WTC11 (cell line): ENCODE measurements at regions not wholly inside any gene's neighbourhood (a gene's known extent, or its start where the extent isn't known, plus 50 kb on each side); places are given as distances from the start of the nearest gene placed in this dataset.
A peak's percentile ranks its signal among the peaks of the same experiment; 100 is the strongest.

Experiments
- ATAC-seq: fragments of 200-7000 bp; cut with Tn5 transposase; 2 replicates; pipeline ENCODE4 v1.10.0; 2021; ENCODE audit warnings: mild to moderate bottlenecking, moderate library complexity
- CTCF ChIA-PET: fragments of 300-600 bp; sonication (Branson Sonifier 250); formaldehyde crosslinking; loops from one replicate; lab custom pipeline; 2021; ENCODE audit warnings: antibody characterized with exemption; lab: Charles Lee
- POLR2A ChIA-PET: fragments of 350-600 bp; sonication (Branson Sonifier 250); formaldehyde crosslinking; loops from one replicate; lab custom pipeline; 2021; ENCODE audit warnings: antibody characterized with exemption; lab: Charles Lee
- DNase-seq: peaks from one replicate; pipeline ENCODE4 v3.0.0; 2021; ENCODE audit warnings: low spot score
- H3K27ac Mint-ChIP-seq: 2 replicates; pipeline ENCODE4 v1.8.0; 2021; ENCODE audit warnings: mixed read lengths
- H3K27me3 Mint-ChIP-seq: 2 replicates; pipeline ENCODE4 v1.8.0; 2021; ENCODE audit warnings: low read depth, mild to moderate bottlenecking, moderate library complexity, mixed read lengths
- H3K36me3 Mint-ChIP-seq: 2 replicates; pipeline ENCODE4 v1.8.0; 2021; ENCODE audit warnings: mixed read lengths
- H3K4me1 Mint-ChIP-seq: 2 replicates; pipeline ENCODE4 v1.8.0; 2022; ENCODE audit warnings: mixed read lengths
- H3K4me3 Mint-ChIP-seq: 2 replicates; pipeline ENCODE4 v1.8.0; 2021; ENCODE audit warnings: mild to moderate bottlenecking, moderate library complexity, mixed read lengths
- H3K9me3 Mint-ChIP-seq: 2 replicates; pipeline ENCODE4 v1.8.0; 2021; ENCODE audit warnings: mixed read lengths
- EMX1 ChIP-seq: fragments of 250-450 bp; sonication (Bioruptor Pico); IDR thresholded peaks from 2 replicates; pipeline ENCODE4 v1.8.0; 2021; ENCODE audit warnings: mild to moderate bottlenecking
- ESRRA ChIP-seq: sonication (generic); formaldehyde crosslinking; IDR thresholded peaks from 2 replicates; pipeline ENCODE4 v1.8.1; 2022; ENCODE audit warnings: mild to moderate bottlenecking, missing genetic modification reagents, borderline replicate concordance
- GABPB1 ChIP-seq: sonication (generic); formaldehyde crosslinking; IDR thresholded peaks from 2 replicates; pipeline ENCODE4 v1.8.1; 2023; ENCODE audit warnings: mild to moderate bottlenecking, missing genetic modification reagents
- GTF2I ChIP-seq: fragments of 250-450 bp; sonication (Bioruptor Pico); conservative IDR thresholded peaks from 2 replicates; pipeline ENCODE4 v1.4.0; 2021; ENCODE audit warnings: mild to moderate bottlenecking
- MXD4 ChIP-seq: fragments of 250-450 bp; sonication (Bioruptor Pico); IDR thresholded peaks from 2 replicates; pipeline ENCODE4 v1.8.0; 2021; ENCODE audit warnings: mild to moderate bottlenecking, moderate library complexity, borderline replicate concordance
- PRRX2 ChIP-seq: fragments of 250-450 bp; sonication (Bioruptor Pico); IDR thresholded peaks from 2 replicates; pipeline ENCODE4 v1.8.0; 2021; ENCODE audit warnings: mild to moderate bottlenecking
- SP1 ChIP-seq: sonication (generic); formaldehyde crosslinking; conservative IDR thresholded peaks from 2 replicates; pipeline ENCODE4 v1.8.1; 2022; ENCODE audit warnings: missing genetic modification reagents
- TEAD4 ChIP-seq: sonication (generic); formaldehyde crosslinking; IDR thresholded peaks from 2 replicates; pipeline ENCODE4 v1.8.0; 2022; ENCODE audit warnings: mild to moderate bottlenecking, missing genetic modification reagents
- ZNF121 ChIP-seq: sonication (generic); formaldehyde crosslinking; IDR thresholded peaks from 2 replicates; pipeline ENCODE4 v1.8.0; 2023; ENCODE audit warnings: missing genetic modification reagents
- ZNF317 ChIP-seq: sonication (generic); formaldehyde crosslinking; IDR thresholded peaks from 2 replicates; pipeline ENCODE4 v1.8.1; 2023; ENCODE audit warnings: low read depth, mild to moderate bottlenecking, moderate library complexity, missing genetic modification reagents, borderline replicate concordance
- ZNF396 ChIP-seq: fragments of 250-450 bp; sonication (Bioruptor Pico); IDR thresholded peaks from 2 replicates; pipeline ENCODE4 v1.8.0; 2021; ENCODE audit warnings: mild to moderate bottlenecking, moderate library complexity, borderline replicate concordance
- ZNF671 ChIP-seq: fragments of 250-450 bp; sonication (Bioruptor Pico); IDR thresholded peaks from 2 replicates; pipeline ENCODE4 v1.8.0; 2021; ENCODE audit warnings: mild to moderate bottlenecking
- TF ChIP-seq, protein P1 (sequence below): sonication (generic); formaldehyde crosslinking; IDR thresholded peaks from 2 replicates; pipeline ENCODE4 v1.8.1; 2022; ENCODE audit warnings: low read depth, mild to moderate bottlenecking, moderate library complexity, missing genetic modification reagents, borderline replicate concordance
- TF ChIP-seq, protein P2 (sequence below): sonication (generic); formaldehyde crosslinking; IDR thresholded peaks from 2 replicates; pipeline ENCODE4 v1.8.0; 2022; ENCODE audit warnings: mild to moderate bottlenecking, missing genetic modification reagents
- TF ChIP-seq, protein P3 (sequence below): sonication (generic); formaldehyde crosslinking; IDR thresholded peaks from 2 replicates; pipeline ENCODE4 v1.8.1; 2023; ENCODE audit warnings: mild to moderate bottlenecking, missing genetic modification reagents
- TF ChIP-seq, protein P4 (sequence below): sonication (generic); formaldehyde crosslinking; IDR thresholded peaks from 2 replicates; pipeline ENCODE4 v1.8.1; 2022; ENCODE audit warnings: mild to moderate bottlenecking, missing genetic modification reagents, moderate library complexity, borderline replicate concordance
- TF ChIP-seq, protein P5 (sequence below): fragments of 200-600 bp; IDR thresholded peaks from 2 replicates; pipeline ENCODE4 v1.8.0; 2022; ENCODE audit warnings: antibody characterized with exemption
- TF ChIP-seq, protein P6 (sequence below): sonication (generic); formaldehyde crosslinking; IDR thresholded peaks from 2 replicates; pipeline ENCODE4 v1.8.1; 2022; ENCODE audit warnings: mild to moderate bottlenecking, moderate library complexity, missing genetic modification reagents
- TF ChIP-seq, protein P7 (sequence below): sonication (generic); formaldehyde crosslinking; IDR thresholded peaks from 2 replicates; pipeline ENCODE4 v1.8.1; 2022; ENCODE audit warnings: low read depth, missing genetic modification reagents, borderline replicate concordance

DNA sequence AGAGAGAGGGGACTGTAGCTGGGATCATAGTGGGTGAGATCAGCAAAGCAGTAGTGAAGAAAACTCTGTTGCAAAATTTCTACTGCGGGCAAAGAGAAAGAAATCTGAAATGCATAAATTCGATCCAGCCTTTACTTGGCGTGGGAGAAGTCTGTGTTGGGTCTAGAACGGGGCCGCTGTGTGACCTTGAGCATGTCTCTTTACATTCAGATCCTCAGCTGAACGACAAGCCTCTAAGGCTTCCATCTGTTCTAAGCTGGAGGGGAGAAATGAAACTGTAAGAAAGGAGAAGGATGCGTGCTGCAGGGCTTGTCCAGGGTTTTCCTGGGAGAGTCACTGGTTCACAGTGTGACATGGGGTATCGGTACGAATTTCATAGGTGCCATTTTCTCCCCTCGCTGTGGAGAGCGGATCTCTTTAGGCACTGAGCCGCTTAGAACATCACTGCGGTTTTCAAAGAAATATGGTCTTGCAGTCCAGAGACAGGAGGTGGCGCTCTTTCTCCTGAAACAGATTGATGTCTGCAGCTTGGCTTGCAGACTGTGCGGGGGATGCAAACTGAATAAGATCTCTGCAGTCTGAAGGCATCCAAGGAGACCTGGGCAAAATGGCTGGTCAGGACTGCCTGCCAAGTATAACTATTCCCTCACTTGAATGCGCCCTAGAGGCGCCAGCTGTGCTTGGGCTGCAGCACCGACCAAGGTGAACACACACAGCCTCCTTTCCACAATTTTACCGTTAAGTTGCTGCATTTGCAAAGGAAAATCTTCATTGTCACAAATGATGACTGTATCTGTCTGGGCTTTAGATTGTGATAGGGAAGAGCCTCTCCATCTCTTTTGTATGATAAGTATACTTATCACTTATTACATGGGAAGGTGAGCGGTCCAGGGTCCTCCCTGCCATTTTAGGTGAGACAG is 104.1 kb downstream of the XCL2 start:
- Mint-ChIP-seq H3K4me3 (peak overlapping the region; percentile 37; the same call in 1 of the 2 replicates), H3K36me3 (no peaks in the 10 kb centered on the region)

DNA sequence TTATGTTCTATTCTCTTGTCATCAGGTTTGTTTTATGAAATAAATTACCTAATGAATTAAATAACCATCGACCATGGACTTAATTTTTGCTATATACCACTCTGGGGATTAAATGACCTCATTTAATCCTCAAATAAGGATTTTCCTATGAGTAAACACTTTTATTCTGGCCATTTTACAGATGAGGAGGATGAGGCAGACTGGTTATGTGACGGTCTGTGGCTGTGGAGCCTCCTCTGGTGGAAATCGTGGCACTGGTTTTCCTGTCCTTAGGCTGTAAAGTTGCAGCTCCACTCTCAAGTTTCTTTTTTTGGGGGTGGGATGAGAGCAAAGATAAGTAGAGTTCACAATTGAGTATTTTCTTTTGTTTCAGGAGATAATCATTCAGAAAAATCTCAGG is 105.2 kb downstream of the XCL2 start:
- no peaks in the 10 kb centered on the region for H3K9me3 Mint-ChIP-seq
- DNase-seq (no peak), ATAC-seq (no peak)
- CTCF ChIA-PET, result interaction anchor here (1.1 to 2.1 kb wide), 7 partner anchors 11 to 165 kb away, joined by 3 to 27 read pairs (median 6); no protein-coding TSS in a partner anchor
- POLR2A ChIA-PET, result no interaction called here
- TF ChIP-seq, protein P1, sequence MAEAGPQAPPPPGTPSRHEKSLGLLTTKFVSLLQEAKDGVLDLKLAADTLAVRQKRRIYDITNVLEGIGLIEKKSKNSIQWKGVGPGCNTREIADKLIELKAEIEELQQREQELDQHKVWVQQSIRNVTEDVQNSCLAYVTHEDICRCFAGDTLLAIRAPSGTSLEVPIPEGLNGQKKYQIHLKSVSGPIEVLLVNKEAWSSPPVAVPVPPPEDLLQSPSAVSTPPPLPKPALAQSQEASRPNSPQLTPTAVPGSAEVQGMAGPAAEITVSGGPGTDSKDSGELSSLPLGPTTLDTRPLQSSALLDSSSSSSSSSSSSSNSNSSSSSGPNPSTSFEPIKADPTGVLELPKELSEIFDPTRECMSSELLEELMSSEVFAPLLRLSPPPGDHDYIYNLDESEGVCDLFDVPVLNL (CRISPR knock-in tag), result no peak
- TF ChIP-seq, protein P2, sequence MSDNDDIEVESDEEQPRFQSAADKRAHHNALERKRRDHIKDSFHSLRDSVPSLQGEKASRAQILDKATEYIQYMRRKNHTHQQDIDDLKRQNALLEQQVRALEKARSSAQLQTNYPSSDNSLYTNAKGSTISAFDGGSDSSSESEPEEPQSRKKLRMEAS (CRISPR knock-in tag), result no peak
- TF ChIP-seq, protein P3, sequence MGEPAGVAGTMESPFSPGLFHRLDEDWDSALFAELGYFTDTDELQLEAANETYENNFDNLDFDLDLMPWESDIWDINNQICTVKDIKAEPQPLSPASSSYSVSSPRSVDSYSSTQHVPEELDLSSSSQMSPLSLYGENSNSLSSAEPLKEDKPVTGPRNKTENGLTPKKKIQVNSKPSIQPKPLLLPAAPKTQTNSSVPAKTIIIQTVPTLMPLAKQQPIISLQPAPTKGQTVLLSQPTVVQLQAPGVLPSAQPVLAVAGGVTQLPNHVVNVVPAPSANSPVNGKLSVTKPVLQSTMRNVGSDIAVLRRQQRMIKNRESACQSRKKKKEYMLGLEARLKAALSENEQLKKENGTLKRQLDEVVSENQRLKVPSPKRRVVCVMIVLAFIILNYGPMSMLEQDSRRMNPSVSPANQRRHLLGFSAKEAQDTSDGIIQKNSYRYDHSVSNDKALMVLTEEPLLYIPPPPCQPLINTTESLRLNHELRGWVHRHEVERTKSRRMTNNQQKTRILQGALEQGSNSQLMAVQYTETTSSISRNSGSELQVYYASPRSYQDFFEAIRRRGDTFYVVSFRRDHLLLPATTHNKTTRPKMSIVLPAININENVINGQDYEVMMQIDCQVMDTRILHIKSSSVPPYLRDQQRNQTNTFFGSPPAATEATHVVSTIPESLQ (CRISPR knock-in tag), result no peak
- TF ChIP-seq GTF2I (CRISPR knock-in tag) (no peak), TEAD4 (no peak)
- H3K27ac Mint-ChIP-seq, result no peak overlapping the region
- no peaks in the 10 kb centered on the region for H3K36me3 Mint-ChIP-seq
- H3K27me3 Mint-ChIP-seq, result no peaks in the 10 kb centered on the region
- H3K4me3 Mint-ChIP-seq, result no peak overlapping the region
- H3K4me1 Mint-ChIP-seq, result peaks cover 10% of the 10 kb centered on the region

More for the DNA sequence above, 104.1 kb downstream of the XCL2 start:
- TF ChIP-seq ZNF671 (no peak), SP1 (CRISPR knock-in tag) (0 out of 2 replicates have a peak, but pooled peaks have one; percentile 18), ZNF317 (CRISPR knock-in tag) (no peak), MXD4 (CRISPR knock-in tag) (no peak)
- TF ChIP-seq, protein P4, sequence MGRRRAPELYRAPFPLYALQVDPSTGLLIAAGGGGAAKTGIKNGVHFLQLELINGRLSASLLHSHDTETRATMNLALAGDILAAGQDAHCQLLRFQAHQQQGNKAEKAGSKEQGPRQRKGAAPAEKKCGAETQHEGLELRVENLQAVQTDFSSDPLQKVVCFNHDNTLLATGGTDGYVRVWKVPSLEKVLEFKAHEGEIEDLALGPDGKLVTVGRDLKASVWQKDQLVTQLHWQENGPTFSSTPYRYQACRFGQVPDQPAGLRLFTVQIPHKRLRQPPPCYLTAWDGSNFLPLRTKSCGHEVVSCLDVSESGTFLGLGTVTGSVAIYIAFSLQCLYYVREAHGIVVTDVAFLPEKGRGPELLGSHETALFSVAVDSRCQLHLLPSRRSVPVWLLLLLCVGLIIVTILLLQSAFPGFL (CRISPR knock-in tag), result no peak
- TF ChIP-seq, protein P5, sequence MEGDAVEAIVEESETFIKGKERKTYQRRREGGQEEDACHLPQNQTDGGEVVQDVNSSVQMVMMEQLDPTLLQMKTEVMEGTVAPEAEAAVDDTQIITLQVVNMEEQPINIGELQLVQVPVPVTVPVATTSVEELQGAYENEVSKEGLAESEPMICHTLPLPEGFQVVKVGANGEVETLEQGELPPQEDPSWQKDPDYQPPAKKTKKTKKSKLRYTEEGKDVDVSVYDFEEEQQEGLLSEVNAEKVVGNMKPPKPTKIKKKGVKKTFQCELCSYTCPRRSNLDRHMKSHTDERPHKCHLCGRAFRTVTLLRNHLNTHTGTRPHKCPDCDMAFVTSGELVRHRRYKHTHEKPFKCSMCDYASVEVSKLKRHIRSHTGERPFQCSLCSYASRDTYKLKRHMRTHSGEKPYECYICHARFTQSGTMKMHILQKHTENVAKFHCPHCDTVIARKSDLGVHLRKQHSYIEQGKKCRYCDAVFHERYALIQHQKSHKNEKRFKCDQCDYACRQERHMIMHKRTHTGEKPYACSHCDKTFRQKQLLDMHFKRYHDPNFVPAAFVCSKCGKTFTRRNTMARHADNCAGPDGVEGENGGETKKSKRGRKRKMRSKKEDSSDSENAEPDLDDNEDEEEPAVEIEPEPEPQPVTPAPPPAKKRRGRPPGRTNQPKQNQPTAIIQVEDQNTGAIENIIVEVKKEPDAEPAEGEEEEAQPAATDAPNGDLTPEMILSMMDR, result peak; percentile 77
- ATAC-seq, result peak; percentile 98
- Mint-ChIP-seq H3K27me3 (no peaks in the 10 kb centered on the region), H3K4me1 (peaks cover 10% of the 10 kb centered on the region), H3K9me3 (peaks cover 2% of the 10 kb centered on the region; the same call in 1 of the 2 replicates), H3K27ac (no peak overlapping the region)
- ChIA-PET POLR2A (no interaction called here), CTCF (interaction anchor here (0.8 to 2.2 kb wide), 16 partner anchors 11 to 909 kb away, joined by 3 to 27 read pairs (median 5); no protein-coding TSS in a partner anchor)
- peak; percentile 85 for DNase-seq

DNA sequence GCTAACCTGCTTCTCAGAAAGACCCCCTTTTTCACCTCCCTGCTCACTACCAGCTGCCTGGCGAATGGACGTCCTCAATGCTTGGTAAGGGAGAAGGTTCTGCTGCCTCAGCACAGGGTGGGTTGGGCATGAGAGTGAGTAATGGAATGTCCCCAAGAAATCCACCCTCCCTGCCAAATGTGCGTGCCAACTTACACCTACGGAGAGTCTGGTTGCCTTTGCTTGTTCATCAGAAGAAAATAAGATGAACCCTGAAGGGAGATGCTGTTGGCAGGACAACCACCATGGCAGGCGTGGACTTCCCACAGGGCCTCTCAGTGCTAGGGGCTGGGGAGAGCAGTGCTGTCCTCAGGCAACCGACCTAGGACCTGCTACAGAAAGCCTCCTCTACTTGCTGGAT is 106.0 kb downstream of the XCL2 start:
- H3K4me3 Mint-ChIP-seq, result no peak overlapping the region
- no peaks in the 10 kb centered on the region for H3K36me3 Mint-ChIP-seq
- ATAC-seq, result no peak
- no peak for DNase-seq
- H3K9me3 Mint-ChIP-seq, result no peaks in the 10 kb centered on the region
- ChIA-PET CTCF (no interaction called here), POLR2A (no interaction called here)
- H3K27ac Mint-ChIP-seq, result no peak overlapping the region
- H3K27me3 Mint-ChIP-seq, result no peaks in the 10 kb centered on the region
- H3K4me1 Mint-ChIP-seq, result peaks cover 10% of the 10 kb centered on the region
- TF ChIP-seq, protein P5, result no peak
- TF ChIP-seq, protein P6, sequence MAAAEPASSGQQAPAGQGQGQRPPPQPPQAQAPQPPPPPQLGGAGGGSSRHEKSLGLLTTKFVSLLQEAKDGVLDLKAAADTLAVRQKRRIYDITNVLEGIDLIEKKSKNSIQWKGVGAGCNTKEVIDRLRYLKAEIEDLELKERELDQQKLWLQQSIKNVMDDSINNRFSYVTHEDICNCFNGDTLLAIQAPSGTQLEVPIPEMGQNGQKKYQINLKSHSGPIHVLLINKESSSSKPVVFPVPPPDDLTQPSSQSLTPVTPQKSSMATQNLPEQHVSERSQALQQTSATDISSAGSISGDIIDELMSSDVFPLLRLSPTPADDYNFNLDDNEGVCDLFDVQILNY (CRISPR knock-in tag), result no peak
- TF ChIP-seq ESRRA (CRISPR knock-in tag), result no peak
- no peak for TF ChIP-seq ZNF396 (CRISPR knock-in tag)
- TF ChIP-seq GABPB1 (CRISPR knock-in tag), result no peak
- TF ChIP-seq PRRX2 (CRISPR knock-in tag), result no peak
- TF ChIP-seq, protein P7, sequence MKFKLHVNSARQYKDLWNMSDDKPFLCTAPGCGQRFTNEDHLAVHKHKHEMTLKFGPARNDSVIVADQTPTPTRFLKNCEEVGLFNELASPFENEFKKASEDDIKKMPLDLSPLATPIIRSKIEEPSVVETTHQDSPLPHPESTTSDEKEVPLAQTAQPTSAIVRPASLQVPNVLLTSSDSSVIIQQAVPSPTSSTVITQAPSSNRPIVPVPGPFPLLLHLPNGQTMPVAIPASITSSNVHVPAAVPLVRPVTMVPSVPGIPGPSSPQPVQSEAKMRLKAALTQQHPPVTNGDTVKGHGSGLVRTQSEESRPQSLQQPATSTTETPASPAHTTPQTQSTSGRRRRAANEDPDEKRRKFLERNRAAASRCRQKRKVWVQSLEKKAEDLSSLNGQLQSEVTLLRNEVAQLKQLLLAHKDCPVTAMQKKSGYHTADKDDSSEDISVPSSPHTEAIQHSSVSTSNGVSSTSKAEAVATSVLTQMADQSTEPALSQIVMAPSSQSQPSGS (CRISPR knock-in tag), result no peak
- no peak for TF ChIP-seq ZNF121 (CRISPR knock-in tag)
- no peak for TF ChIP-seq EMX1 (CRISPR knock-in tag)
